SK-N-SH (cell line): ENCODE measurements at regions not wholly inside any gene's neighbourhood (a gene's known extent, or its start where the extent isn't known, plus 50 kb on each side); places are given as distances from the start of the nearest gene placed in this dataset.

Experiments
- CTCF ChIA-PET: fragments of 300-600, 350-600 bp; formaldehyde crosslinking; extraction: SDS; loops from one replicate; lab custom pipeline; 2021; lab: Yijun Ruan, JAX
- POLR2A ChIA-PET: fragments of 350-600 bp; sonication (Branson Sonifier 250); formaldehyde crosslinking; extraction: SDS; loops from one replicate; lab custom pipeline; 2020; ENCODE audit warnings: antibody characterized with exemption, inconsistent platforms; lab: Yijun Ruan, JAX
- DNase-seq: peaks from one replicate; pipeline ENCODE4 v3.0.0; 2012
- H2AFZ ChIP-seq: fragments of 200-600 bp; sonication (generic); 2 replicates; pipeline ENCODE4 v1.8.1; 2016; ENCODE audit warnings: antibody characterized with exemption, mild to moderate bottlenecking, low read depth
- H3F3A ChIP-seq: fragments of 200-600 bp; sonication (generic); replicated peaks from 2 replicates; pipeline ENCODE3; 2016; ENCODE audit warnings: antibody characterized with exemption, mild to moderate bottlenecking; ENCODE audit not compliant: insufficient read depth
- H3K27ac ChIP-seq, 2 experiments: fragments of 200-500 bp in 1 of 2; fragments of 200-600 bp in 1 of 2; sonication (Bioruptor generic) in 1 of 2; sonication (generic), shearing (Covaris generic) in 1 of 2; 2 replicates each; pipeline versions ENCODE4 v1.5.1 to v1.6.1; 2014 to 2016; ENCODE audit warnings: low read depth in 2 of 2, inconsistent platforms in 1 of 2, low read length in 1 of 2, mild to moderate bottlenecking in 1 of 2, mixed read lengths in 1 of 2
- H3K27me3 ChIP-seq: fragments of 200-600 bp; sonication (generic), shearing (Covaris generic); 2 replicates; pipeline ENCODE4 v1.6.1; 2016; ENCODE audit warnings: mixed run types; ENCODE audit not compliant: insufficient read depth
- H3K36me3 ChIP-seq, 2 experiments: fragments of 200-500 bp in 1 of 2; fragments of 200-600 bp in 1 of 2; sonication (Bioruptor generic) in 1 of 2; sonication (generic) in 1 of 2; replicated peaks in 1 of 2; 2 replicates each; pipeline versions ENCODE3 to v1.5.1; 2014 to 2016; ENCODE audit warnings: low read length in 1 of 2, mild to moderate bottlenecking in 1 of 2; ENCODE audit not compliant: insufficient read depth in 2 of 2, control insufficient read depth in 1 of 2
- H3K4me1 ChIP-seq, 2 experiments: fragments of 200-500 bp in 1 of 2; fragments of 200-600 bp in 1 of 2; sonication (Bioruptor generic) in 1 of 2; sonication (generic), shearing (Covaris generic) in 1 of 2; 2 replicates each; pipeline versions ENCODE4 v1.5.1 to v1.6.1; 2014 to 2016; ENCODE audit warnings: low read depth in 1 of 2, low read length in 1 of 2, mixed run types in 1 of 2; ENCODE audit not compliant: insufficient read depth in 2 of 2, control insufficient read depth in 1 of 2
- H3K4me2 ChIP-seq: fragments of 200-600 bp; sonication (generic), shearing (Covaris generic); 2 replicates; pipeline ENCODE4 v1.6.1; 2017; ENCODE audit warnings: mixed run types
- H3K4me3 ChIP-seq, 2 experiments: fragments of 200-500 bp in 1 of 2; fragments of 200-600 bp in 1 of 2; sonication (Bioruptor generic) in 1 of 2; sonication (generic), shearing (Covaris generic) in 1 of 2; 2 replicates each; pipeline versions ENCODE4 v1.5.1 to v1.8.1; 2014 to 2016; ENCODE audit warnings: low read depth in 2 of 2, inconsistent platforms in 1 of 2, low read length in 1 of 2, mild to moderate bottlenecking in 1 of 2, mixed read lengths in 1 of 2, moderate library complexity in 1 of 2
- H3K79me2 ChIP-seq: fragments of 200-600 bp; sonication (generic); 2 replicates; pipeline ENCODE4 v1.8.1; 2017; ENCODE audit warnings: mild to moderate bottlenecking; ENCODE audit not compliant: insufficient read depth
- H3K9ac ChIP-seq: fragments of 200-600 bp; sonication (generic); 2 replicates; pipeline ENCODE4 v1.6.1; 2017; ENCODE audit warnings: mixed run types
- H3K9me2 ChIP-seq: fragments of 200-600 bp; sonication (generic); 2 replicates; pipeline ENCODE4 v1.6.1; 2017; ENCODE audit warnings: mixed run types
- H3K9me3 ChIP-seq: fragments of 200-600 bp; sonication (generic); 2 replicates; pipeline ENCODE4 v1.6.1; 2017; ENCODE audit warnings: mixed run types, mild to moderate bottlenecking, moderate library complexity
- H4K20me1 ChIP-seq: fragments of 200-600 bp; sonication (generic); 2 replicates; pipeline ENCODE4 v1.6.1; 2017; ENCODE audit warnings: mild to moderate bottlenecking, mixed run types; ENCODE audit not compliant: insufficient read depth
- ELF1 ChIP-seq: IDR thresholded peaks from 2 replicates; pipeline ENCODE4 v1.4.0; 2012
- EP300 ChIP-seq, 2 experiments: IDR thresholded peaks; 2 replicates each; pipeline versions ENCODE4 v1.4.0 to v1.6.1; 2012; ENCODE audit warnings: borderline replicate concordance in 1 of 2, low read depth in 1 of 2, low read length in 1 of 2
- EZH2phosphoT487 ChIP-seq: fragments of 200-600 bp; sonication (generic); IDR thresholded peaks from 2 replicates; pipeline ENCODE4 v1.6.1; 2017; ENCODE audit warnings: low read depth, mixed run types, mild to moderate bottlenecking, antibody characterized with exemption, moderate library complexity, borderline replicate concordance
- JUND ChIP-seq: IDR thresholded peaks from 2 replicates; pipeline ENCODE4 v1.4.0; 2012
- MEF2A ChIP-seq: IDR thresholded peaks from 2 replicates; pipeline ENCODE4 v1.4.0; 2012; ENCODE audit warnings: low read depth, borderline replicate concordance
- NFIC ChIP-seq: IDR thresholded peaks from 2 replicates; pipeline ENCODE4 v1.4.0; 2012; ENCODE audit warnings: borderline replicate concordance
- POLR2AphosphoS5 ChIP-seq: IDR thresholded peaks from 2 replicates; pipeline ENCODE4 v1.6.1; 2012; ENCODE audit warnings: low read depth, low read length
- RCOR1 ChIP-seq: fragments of 150-350 bp; IDR thresholded peaks from 2 replicates; pipeline ENCODE4 v1.6.1; 2017; ENCODE audit warnings: antibody characterized with exemption, low read length
- REST ChIP-seq: IDR thresholded peaks from 2 replicates; pipeline ENCODE4 v1.6.1; 2012; ENCODE audit warnings: mild to moderate bottlenecking, low read depth, low read length, moderate library complexity
- RFX5 ChIP-seq: IDR thresholded peaks from 2 replicates; pipeline ENCODE4 v1.6.1; 2012; ENCODE audit warnings: mild to moderate bottlenecking, improper control_type of control experiment, low read length
- SIN3A ChIP-seq: IDR thresholded peaks from 2 replicates; pipeline ENCODE4 v1.6.1; 2012; ENCODE audit warnings: low read depth, mild to moderate bottlenecking, low read length, moderate library complexity, borderline replicate concordance
- SMC3 ChIP-seq: IDR thresholded peaks from 2 replicates; pipeline ENCODE4 v1.6.1; 2012; ENCODE audit warnings: low read depth, low read length, improper control_type of control experiment
- TAF1 ChIP-seq: IDR thresholded peaks from 2 replicates; pipeline ENCODE4 v1.6.1; 2012; ENCODE audit warnings: low read depth, mild to moderate bottlenecking, low read length, moderate library complexity, borderline replicate concordance
- TCF12 ChIP-seq: IDR thresholded peaks from 2 replicates; pipeline ENCODE4 v1.4.0; 2012
- USF1 ChIP-seq: IDR thresholded peaks from 2 replicates; pipeline ENCODE4 v1.4.0; 2012; ENCODE audit warnings: low read depth, borderline replicate concordance
- USF2 ChIP-seq: fragments of 150-350 bp; IDR thresholded peaks from 2 replicates; pipeline ENCODE4 v1.6.1; 2017; ENCODE audit warnings: antibody characterized with exemption, low read length, low read depth, borderline replicate concordance
- ZBTB33 ChIP-seq: IDR thresholded peaks from 2 replicates; pipeline ENCODE4 v1.4.0; 2012; ENCODE audit warnings: low read depth, borderline replicate concordance
- WGBS: methylation state at CpG from one replicate; pipeline ENCODE4 v1.1.6; 2017; ENCODE audit warnings: low lambda C conversion rate; 5-methylcytosine and 5-hydroxymethylcytosine counted together

- no peak for DNase-seq
- ChIA-PET CTCF (no interaction called here), POLR2A (no interaction called here)
- Histone ChIP-seq H3K4me3 (peak overlapping the region in 1 of 2 experiments; percentile 24; a peak in 1 of 4 replicates), H2AFZ (peak overlapping the region; percentile 19), H3K9me3 (no peaks in the 10 kb centered on the region; the same call in 1 of the 2 replicates), H3K9me2 (no peaks in the 10 kb centered on the region), H3K27me3 (no peaks in the 10 kb centered on the region), H4K20me1 (no peaks in the 10 kb centered on the region), H3K36me3 (no peaks in the 10 kb centered on the region), H3K27ac (peak overlapping the region in 1 of 2 experiments; percentile 43; a peak in 2 of 4 replicates), H3K4me2 (no peak overlapping the region), H3K79me2 (no peaks in the 10 kb centered on the region), H3K4me1 (peaks cover 0 to 3% of the 10 kb centered on the region in 2 experiments; a peak in 1 of 4 replicates), H3K9ac (no peak overlapping the region), H3F3A (no peaks in the 10 kb centered on the region)
- no peak for TF ChIP-seq REST
- no peak for TF ChIP-seq EP300 (IDR thresholded peaks at IDR 0.05; ENCODE audit: borderline replicate concordance in 1 of 2, low read depth in 1 of 2, low read length in 1 of 2)
- TF ChIP-seq TCF12: no peak
- no peak for TF ChIP-seq JUND
- no peak for TF ChIP-seq RFX5
- WGBS: 75% methylated on average over 7 of the region's 7 CpGs
Observed at GRCh38 chr5:92081958-92082712, 699.0 kb upstream of the ARRDC3 start.

GRCh38 chr5:92070786-92071185 is 687.7 kb upstream of the ARRDC3 start:
- no peak overlapping the region for H2AFZ ChIP-seq
- H3K27me3 ChIP-seq: no peaks in the 10 kb centered on the region
- no peak for DNase-seq
- no peak overlapping the region for H3K27ac ChIP-seq
- H3K79me2 ChIP-seq: no peaks in the 10 kb centered on the region
- no peak overlapping the region for H3K9ac ChIP-seq
- H3K9me2 ChIP-seq: no peaks in the 10 kb centered on the region
- H3K9me3 ChIP-seq: no peaks in the 10 kb centered on the region
- H3F3A ChIP-seq: no peaks in the 10 kb centered on the region
- no peak overlapping the region for H3K4me2 ChIP-seq
- WGBS: 53% methylated on average over 2 of the region's 2 CpGs
- ChIA-PET POLR2A (no interaction called here), CTCF (no interaction called here)
- TF ChIP-seq USF2 (no peak), USF1 (no peak), SMC3 (no peak), EP300 (IDR thresholded peaks at IDR 0.05; ENCODE audit: borderline replicate concordance in 1 of 2, low read depth in 1 of 2, low read length in 1 of 2) (no peak), TAF1 (no peak), POLR2AphosphoS5 (no peak), ELF1 (no peak), RCOR1 (no peak), TCF12 (no peak), MEF2A (no peak), EZH2phosphoT487 (no peak), SIN3A (no peak), ZBTB33 (no peak), NFIC (no peak)
- no peaks in the 10 kb centered on the region for H3K4me1 ChIP-seq
- H4K20me1 ChIP-seq: no peaks in the 10 kb centered on the region
- no peaks in the 10 kb centered on the region for H3K36me3 ChIP-seq
- H3K4me3 ChIP-seq: no peak overlapping the region
